Caco-2 (cell line): ENCODE measurements at regions not wholly inside any gene's neighbourhood (a gene's known extent, or its start where the extent isn't known, plus 50 kb on each side); places are given as distances from the start of the nearest gene placed in this dataset.

Experiments
- BruUV-seq: library from RNA; stranded (reverse); fragments of 400-500 nt; replicated peaks from 2 replicates; lab custom pipeline; 2021; lab: Mats Ljungman, UMichigan
- CTCF ChIA-PET: fragments of 300-600 bp; sonication (Branson Sonifier 250); formaldehyde crosslinking; loops from one replicate; lab custom pipeline; 2022; ENCODE audit warnings: antibody characterized with exemption; lab: Charles Lee
- POLR2A ChIA-PET: fragments of 300-600 bp; sonication (Branson Sonifier 250); formaldehyde crosslinking; loops from one replicate; lab custom pipeline; 2022; ENCODE audit warnings: antibody characterized with exemption; lab: Charles Lee
- DNase-seq, 2 experiments: peaks; one replicate each; pipeline versions ENCODE4 v3.0.0 to v3.0.0-alpha.2; 2020 to 2022
- H3K27me3 ChIP-seq: replicated peaks from 2 replicates; pipeline ENCODE4 v1.6.0; 2011; ENCODE audit warnings: low read length; ENCODE audit not compliant: control insufficient read depth, insufficient read depth
- H3K36me3 ChIP-seq: 2 replicates; pipeline ENCODE4 v1.5.1; 2011; ENCODE audit warnings: low read length; ENCODE audit not compliant: control insufficient read depth, insufficient read depth
- H3K4me1 ChIP-seq: fragments of 250-450 bp; sonication (Bioruptor Pico); 2 replicates; pipeline ENCODE4 v1.5.1; 2020; ENCODE audit warnings: mild to moderate bottlenecking
- H3K4me3 ChIP-seq: 2 replicates; pipeline ENCODE4 v1.5.1; 2011; ENCODE audit warnings: low read depth, mild to moderate bottlenecking, control low read depth, low read length
- H3K9me3 ChIP-seq: fragments of 250-450 bp; sonication (Bioruptor Pico); 2 replicates; pipeline ENCODE4 v1.5.1; 2020; ENCODE audit warnings: mild to moderate bottlenecking, moderate library complexity
- H3K27ac Mint-ChIP-seq: one replicate; pipeline ENCODE4 v1.8.0; 2022; ENCODE audit warnings: mixed read lengths; ENCODE audit not compliant: unreplicated experiment
- H3K27me3 Mint-ChIP-seq: one replicate; pipeline ENCODE4 v1.8.0; 2022; ENCODE audit warnings: mixed read lengths; ENCODE audit not compliant: insufficient read depth, unreplicated experiment
- H3K36me3 Mint-ChIP-seq: one replicate; pipeline ENCODE4 v1.8.0; 2022; ENCODE audit warnings: mild to moderate bottlenecking, mixed read lengths; ENCODE audit not compliant: insufficient read depth, unreplicated experiment
- H3K4me1 Mint-ChIP-seq: one replicate; pipeline ENCODE4 v1.8.0; 2022; ENCODE audit warnings: low read depth, mixed read lengths; ENCODE audit not compliant: unreplicated experiment
- H3K4me3 Mint-ChIP-seq: one replicate; pipeline ENCODE4 v1.8.0; 2022; ENCODE audit warnings: mild to moderate bottlenecking, moderate library complexity, mixed read lengths; ENCODE audit not compliant: unreplicated experiment
- H3K9me3 Mint-ChIP-seq: one replicate; pipeline ENCODE4 v1.8.0; 2022; ENCODE audit warnings: mixed read lengths; ENCODE audit not compliant: unreplicated experiment
- intact Hi-C: fragments of 100-400 bp; cut with micrococcal nuclease; formaldehyde crosslinking; loops from one replicate; pipeline ENCODE4 v1.10.0; 2022; ENCODE audit not compliant: unreplicated experiment
- TF ChIP-seq, protein P1 (sequence below), 2 experiments: fragments of 200-600 bp in 1 of 2; IDR thresholded peaks; 1 replicate in 1 of 2; 2 replicates in 1 of 2; pipeline versions ENCODE4 v1.5.1 to v1.8.0; 2011 to 2022; ENCODE audit warnings: antibody characterized with exemption in 1 of 2, control low read depth in 1 of 2, inconsistent platforms in 1 of 2, low read depth in 1 of 2, low read length in 1 of 2, mild to moderate bottlenecking in 1 of 2, moderate library complexity in 1 of 2; ENCODE audit not compliant: insufficient read depth in 1 of 2, severe bottlenecking in 1 of 2, unreplicated experiment in 1 of 2

DNA sequence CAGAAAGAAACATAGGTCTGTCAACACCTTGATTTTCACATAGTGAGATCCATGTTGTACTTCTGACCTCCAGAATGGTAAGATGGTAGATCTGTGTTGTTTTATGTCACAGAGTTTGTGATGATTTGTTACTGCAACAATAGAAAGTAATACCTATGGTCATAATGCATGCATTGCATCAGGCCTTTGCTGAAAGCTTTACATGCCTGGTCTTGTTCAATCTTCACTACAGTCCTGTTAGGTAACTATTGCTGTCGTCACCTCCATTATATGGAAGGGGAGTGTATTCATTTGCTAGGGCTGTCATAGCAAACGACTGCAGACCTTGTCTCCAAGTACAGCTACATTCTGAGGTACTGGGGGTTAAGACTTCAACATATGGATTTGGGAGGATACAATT, 243.5 kb downstream of the ANAPC1 start:
- H3K4me1 Mint-ChIP-seq = no peaks in the 10 kb centered on the region
- DNase-seq = no peak
- intact Hi-C loops = no loop called here

DNA sequence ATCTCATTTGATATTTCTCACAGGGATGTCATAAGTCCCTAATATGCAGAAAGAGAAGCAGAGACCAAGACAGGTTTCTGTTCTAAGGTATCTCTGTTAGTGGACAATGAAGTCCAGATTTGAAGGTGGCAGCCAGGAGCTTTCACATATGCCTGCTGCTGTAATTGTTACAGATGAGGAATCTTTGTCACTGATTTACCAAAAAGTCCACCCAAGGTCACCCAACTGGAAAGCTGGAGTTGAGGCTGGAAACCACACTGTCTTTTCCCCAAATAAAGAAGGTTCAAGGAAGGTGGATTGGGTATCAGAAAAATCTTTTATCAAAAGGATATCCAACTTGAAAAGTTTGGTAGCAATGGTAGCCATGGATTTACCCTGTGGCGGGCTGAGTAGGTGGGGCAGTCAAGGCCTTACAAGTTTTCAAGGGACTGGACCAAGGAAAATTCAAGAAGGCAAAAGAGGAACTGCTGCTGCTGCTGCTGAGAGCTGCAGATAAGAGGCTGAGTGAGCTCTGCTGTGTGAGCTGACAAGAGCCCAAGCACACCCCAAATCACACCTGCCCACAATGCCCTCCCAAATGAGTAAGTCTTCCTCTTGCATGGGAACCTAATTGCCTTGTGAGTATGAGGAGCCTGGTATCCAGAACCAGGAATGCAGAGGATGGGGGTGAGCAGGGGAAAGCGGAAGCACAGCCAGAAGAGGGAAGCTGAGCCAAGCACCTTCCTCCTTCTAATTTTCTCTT, 241.2 kb downstream of the ANAPC1 start:
- Histone ChIP-seq H3K9me3 (peaks cover 9% of the 10 kb centered on the region; the same call in 1 of the 2 replicates), H3K27me3 (no peaks in the 10 kb centered on the region), H3K36me3 (no peaks in the 10 kb centered on the region), H3K4me1 (no peaks in the 10 kb centered on the region), H3K4me3 (no peak overlapping the region)
- intact Hi-C loops = no loop called here
- Mint-ChIP-seq H3K36me3 (no peaks in the 10 kb centered on the region), H3K4me3 (no peak overlapping the region), H3K27ac (no peak overlapping the region), H3K9me3 (peaks cover 18% of the 10 kb centered on the region), H3K27me3 (no peaks in the 10 kb centered on the region), H3K4me1 (no peaks in the 10 kb centered on the region)
- BruUV-seq = no TSS peak
- no peak for DNase-seq
- POLR2A ChIA-PET = no interaction called here
- TF ChIP-seq, protein P1, sequence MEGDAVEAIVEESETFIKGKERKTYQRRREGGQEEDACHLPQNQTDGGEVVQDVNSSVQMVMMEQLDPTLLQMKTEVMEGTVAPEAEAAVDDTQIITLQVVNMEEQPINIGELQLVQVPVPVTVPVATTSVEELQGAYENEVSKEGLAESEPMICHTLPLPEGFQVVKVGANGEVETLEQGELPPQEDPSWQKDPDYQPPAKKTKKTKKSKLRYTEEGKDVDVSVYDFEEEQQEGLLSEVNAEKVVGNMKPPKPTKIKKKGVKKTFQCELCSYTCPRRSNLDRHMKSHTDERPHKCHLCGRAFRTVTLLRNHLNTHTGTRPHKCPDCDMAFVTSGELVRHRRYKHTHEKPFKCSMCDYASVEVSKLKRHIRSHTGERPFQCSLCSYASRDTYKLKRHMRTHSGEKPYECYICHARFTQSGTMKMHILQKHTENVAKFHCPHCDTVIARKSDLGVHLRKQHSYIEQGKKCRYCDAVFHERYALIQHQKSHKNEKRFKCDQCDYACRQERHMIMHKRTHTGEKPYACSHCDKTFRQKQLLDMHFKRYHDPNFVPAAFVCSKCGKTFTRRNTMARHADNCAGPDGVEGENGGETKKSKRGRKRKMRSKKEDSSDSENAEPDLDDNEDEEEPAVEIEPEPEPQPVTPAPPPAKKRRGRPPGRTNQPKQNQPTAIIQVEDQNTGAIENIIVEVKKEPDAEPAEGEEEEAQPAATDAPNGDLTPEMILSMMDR (IDR thresholded peaks at IDR 0.05; ENCODE audit: insufficient read depth in 1 of 2, low read depth in 1 of 2, low read length in 1 of 2, severe bottlenecking in 1 of 2, unreplicated experiment in 1 of 2) = no peak
- CTCF ChIA-PET = no interaction called here

More for the DNA sequence above, 243.5 kb downstream of the ANAPC1 start:
- no peaks in the 10 kb centered on the region for H3K36me3 Mint-ChIP-seq
- CTCF ChIA-PET = no interaction called here
- H3K27me3 Mint-ChIP-seq = no peaks in the 10 kb centered on the region
- POLR2A ChIA-PET = no interaction called here
- H3K4me3 Mint-ChIP-seq = no peak overlapping the region
- no peak overlapping the region for H3K4me3 ChIP-seq
- BruUV-seq = no TSS peak
- no peaks in the 10 kb centered on the region for H3K36me3 ChIP-seq
- peaks cover 15% of the 10 kb centered on the region for H3K9me3 Mint-ChIP-seq
- no peak overlapping the region for H3K27ac Mint-ChIP-seq
- no peaks in the 10 kb centered on the region for H3K9me3 ChIP-seq
- TF ChIP-seq, protein P1 (IDR thresholded peaks at IDR 0.05; ENCODE audit: insufficient read depth in 1 of 2, low read depth in 1 of 2, low read length in 1 of 2, severe bottlenecking in 1 of 2, unreplicated experiment in 1 of 2) = no peak
- H3K4me1 ChIP-seq = no peaks in the 10 kb centered on the region
- no peaks in the 10 kb centered on the region for H3K27me3 ChIP-seq

DNA sequence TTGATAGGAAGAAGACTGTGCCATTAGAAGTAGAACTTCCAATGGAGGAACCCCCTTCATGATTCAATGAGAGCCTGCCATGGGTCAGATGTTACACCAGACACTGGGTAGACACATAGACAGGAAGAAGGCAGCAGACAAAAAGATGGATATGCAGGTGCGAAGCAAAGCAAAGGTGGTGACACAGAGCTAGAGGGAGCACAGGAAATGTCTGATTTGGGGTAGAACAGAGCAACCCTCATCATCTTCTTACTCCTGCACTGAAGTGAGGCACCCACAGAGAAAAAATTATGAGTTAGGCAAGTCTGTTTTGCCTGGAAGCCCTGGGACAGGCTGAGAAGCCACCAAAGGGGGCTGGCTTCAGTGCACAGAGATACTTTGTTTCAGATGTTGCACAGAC, 240.2 kb downstream of the ANAPC1 start:
- TF ChIP-seq, protein P1 (IDR thresholded peaks at IDR 0.05; ENCODE audit: insufficient read depth in 1 of 2, low read depth in 1 of 2, low read length in 1 of 2, severe bottlenecking in 1 of 2, unreplicated experiment in 1 of 2) = no peak
- ChIA-PET CTCF (no interaction called here), POLR2A (no interaction called here)
- no peaks in the 10 kb centered on the region for H3K36me3 ChIP-seq
- no TSS peak for BruUV-seq
- Mint-ChIP-seq H3K4me1 (no peaks in the 10 kb centered on the region), H3K36me3 (no peaks in the 10 kb centered on the region), H3K4me3 (no peak overlapping the region), H3K27me3 (no peaks in the 10 kb centered on the region), H3K9me3 (peaks cover 18% of the 10 kb centered on the region), H3K27ac (no peak overlapping the region)
- no peaks in the 10 kb centered on the region for H3K4me1 ChIP-seq
- intact Hi-C loops = no loop called here
- peaks cover 9% of the 10 kb centered on the region for H3K9me3 ChIP-seq
- H3K4me3 ChIP-seq = no peak overlapping the region
- no peak for DNase-seq
- H3K27me3 ChIP-seq = no peaks in the 10 kb centered on the region
